ENCODE measurements at regions not wholly inside any gene's neighbourhood (a gene's known extent, or its start where the extent isn't known, plus 50 kb on each side); places are given as distances from the start of the nearest gene placed in this dataset.

- DNase-seq: peak; percentile 10
Measured at GRCh38 chr11:127677660-127678425, 677.3 kb upstream of the KIRREL3 start.

GRCh38 chr11:127675581-127675980 is 675.0 kb upstream of the KIRREL3 start:
- DNase-seq: no peak

DNA sequence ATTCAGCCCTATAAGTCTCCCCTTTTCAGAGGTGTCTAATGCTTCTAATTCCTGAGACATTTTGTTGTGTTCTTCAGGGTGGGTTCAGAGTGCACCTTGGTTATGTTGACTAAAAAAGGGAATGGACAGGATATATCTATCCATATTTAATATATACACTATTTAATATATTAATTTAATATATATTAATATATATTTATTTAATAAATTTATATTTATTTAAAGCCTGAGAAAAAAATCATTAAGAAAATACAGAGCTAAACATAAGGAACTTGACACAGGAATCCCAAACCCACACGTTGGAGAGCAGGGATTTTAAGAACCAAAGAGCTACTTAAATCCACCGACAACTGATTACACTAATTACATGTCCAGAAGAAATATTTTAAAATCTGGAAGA is 674.2 kb upstream of the KIRREL3 start:
- DNase-seq: no peak

GRCh38 chr11:127670374-127671119 is 670.0 kb upstream of the KIRREL3 start:
- DNase-seq: peak; percentile 98

DNA sequence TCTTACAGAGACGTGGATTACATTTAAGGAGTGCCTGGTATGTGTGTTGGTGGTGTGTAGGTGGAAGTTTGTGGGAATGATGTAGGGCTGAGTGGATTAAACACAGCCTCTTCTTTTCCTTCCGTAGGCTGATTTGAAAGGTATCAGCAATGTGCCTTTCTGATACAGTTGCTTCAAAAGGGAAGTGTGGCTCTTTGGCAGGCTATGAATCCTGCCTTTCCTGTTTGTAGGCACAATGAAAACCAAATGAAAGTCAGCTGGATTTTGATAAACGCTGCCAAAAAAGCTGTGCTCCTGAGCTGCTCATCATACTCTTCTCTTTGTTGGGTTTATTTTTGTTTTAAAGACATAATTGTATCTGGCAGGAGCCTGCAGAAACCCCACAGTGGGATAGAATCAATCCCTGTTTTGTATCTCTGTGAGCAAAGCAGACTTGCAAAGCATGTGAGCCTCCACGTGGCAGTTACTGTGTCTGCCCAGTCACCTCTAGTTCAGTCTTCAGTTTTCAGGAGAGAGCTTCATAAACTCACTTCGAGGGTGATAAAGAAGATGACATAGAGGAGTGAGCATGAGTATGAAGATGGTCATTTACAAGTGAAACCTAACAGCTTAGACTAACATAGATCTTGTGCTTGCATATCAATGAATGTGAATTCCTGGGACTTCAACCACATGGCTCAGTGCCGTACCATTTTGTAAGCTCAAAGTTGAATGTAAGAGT is 655.7 kb upstream of the KIRREL3 start:
- DNase-seq: peak; percentile 43

GRCh38 chr11:127653076-127653475 is 652.5 kb upstream of the KIRREL3 start:
- no peak for DNase-seq

DNA sequence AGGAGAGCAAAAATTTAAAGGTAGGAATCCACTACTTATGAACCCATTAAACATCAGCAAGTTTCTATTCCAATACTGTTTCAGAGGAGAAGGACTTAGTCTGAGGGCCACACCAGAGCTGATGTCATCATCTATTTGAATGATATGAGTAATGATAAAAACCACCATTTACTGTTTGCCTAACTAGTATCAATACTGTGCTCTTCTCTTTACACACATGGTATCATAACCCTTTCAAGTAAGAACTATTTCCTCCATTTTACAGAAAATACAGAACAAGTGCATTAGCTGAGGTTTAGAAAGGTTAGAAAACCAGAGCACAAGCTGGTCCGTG is 651.3 kb upstream of the KIRREL3 start:
- peak; percentile 4 for DNase-seq

DNA sequence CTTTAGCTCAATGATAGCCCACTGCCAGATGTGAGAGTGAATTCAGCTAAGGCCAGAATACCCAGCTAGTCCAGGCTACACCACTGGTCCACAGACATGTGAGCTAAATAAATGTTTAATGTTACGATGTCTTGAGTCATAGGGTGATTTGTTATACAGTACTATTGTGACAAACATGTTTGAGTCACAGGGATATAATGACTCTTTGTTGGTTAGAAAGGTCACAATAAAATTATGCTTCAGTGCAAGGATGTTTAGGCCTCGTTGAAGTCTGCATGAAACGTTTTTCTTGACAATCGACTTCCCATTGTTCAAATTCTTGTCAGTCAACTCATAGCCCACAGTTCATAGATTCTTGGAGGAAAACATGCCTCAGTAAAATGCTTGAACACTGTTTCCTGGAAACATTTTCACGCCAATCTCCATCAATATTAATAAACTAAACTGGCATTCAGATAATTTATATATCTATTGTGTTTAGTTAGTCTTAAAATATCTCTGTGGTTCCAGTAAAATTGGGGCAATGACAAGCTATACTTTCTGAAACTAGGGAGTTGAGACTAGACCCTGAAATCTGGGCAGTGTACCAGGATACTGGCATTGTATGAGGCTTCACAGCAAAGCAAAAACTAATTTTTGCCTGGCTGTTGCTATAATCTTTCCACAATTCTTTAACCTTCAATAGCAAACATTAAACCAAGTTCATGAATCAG is 650.8 kb upstream of the KIRREL3 start:
- DNase-seq: no peak

DNA sequence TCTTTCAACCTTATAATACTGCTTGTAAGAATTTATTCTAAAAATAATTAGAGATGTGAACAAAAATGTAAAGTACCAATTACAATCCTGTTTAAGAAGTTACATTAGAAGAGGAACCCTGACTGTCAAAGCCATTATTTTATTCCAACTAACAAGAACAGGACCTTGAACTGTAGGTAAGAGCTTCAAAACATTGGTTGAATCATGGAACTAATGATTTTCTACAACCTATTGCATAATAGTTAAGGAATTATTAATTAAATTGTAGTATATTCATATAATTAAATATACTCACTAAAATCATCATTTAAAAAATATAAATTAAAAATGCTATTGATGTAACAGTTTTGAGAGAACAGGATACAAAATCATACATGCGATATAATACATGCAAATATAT is 649.4 kb upstream of the KIRREL3 start:
- no peak for DNase-seq

DNA sequence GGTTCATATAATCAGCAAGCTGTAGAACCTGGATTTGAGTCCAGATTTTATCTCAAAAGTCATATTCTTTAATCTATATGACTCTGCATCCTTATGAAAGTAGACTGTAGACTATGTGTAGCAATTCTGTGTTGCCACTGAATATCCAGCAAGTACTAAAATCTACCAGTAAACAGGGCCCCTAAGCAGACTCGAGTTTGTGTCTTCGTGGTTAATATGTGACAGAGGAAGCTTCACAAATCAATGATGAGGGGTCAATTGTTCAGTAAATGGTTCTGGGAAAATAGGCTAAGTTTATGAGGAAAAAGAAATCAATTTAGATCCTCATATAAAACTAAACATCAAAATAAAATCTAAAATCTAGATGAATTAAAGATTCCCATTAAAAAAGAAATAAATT is 648.5 kb upstream of the KIRREL3 start:
- no peak for DNase-seq

DNA sequence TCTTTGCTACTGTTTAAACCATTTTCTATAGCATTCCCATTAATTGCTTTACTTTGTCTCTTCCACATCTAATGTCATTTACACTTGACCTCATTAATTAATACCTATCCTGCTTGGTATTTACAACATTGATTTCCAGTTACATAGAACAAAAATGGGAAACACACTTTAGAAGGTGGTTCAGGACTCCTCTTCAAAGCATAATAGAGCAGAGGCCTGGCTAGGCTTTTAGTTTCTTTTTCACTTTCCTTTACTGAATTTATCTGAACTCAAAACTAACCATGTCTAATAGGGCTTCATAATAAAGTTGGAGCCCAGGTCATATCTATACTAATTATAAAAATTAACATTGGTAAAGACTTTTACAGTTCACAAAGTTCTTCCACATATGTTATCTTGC is 648.0 kb upstream of the KIRREL3 start:
- DNase-seq: no peak

GRCh38 chr11:127644366-127644765 is 643.8 kb upstream of the KIRREL3 start:
- DNase-seq: no peak

DNA sequence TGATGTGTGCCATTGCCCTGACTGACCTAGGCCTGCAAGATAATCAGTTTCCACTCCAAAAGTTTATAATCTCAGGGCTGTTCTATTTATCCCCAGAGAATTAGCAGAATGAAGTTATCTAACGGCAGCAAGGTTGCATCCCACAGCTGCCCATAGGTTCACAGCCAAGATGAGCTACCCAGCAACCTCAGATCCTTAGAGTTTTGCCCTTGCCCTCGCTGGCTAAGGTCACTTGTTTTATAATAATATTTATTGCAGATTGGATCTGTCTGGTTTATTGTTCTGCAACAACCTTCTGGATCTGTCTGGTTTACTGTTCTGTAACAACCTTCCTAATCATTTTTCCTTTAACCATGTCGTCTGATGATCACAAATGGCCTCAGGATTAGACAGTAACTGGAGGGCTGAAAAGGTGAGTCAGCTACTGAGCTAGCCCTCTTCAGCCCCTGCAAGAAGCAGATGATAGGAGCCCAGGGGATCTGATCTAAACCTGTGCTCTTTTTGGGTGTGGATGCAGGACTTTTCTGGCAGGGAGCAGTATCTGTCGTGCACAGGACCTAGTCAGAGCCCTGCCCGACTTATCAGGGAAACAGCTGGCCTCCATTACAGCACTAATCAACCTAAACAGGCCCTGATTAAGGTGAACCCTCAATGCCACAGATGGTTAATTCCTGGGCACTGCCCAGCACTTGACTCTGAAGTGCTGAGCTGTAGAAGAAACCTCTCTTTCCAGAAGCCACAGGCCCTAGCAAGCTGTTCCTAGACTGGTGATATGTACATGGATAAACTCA is 642.9 kb upstream of the KIRREL3 start:
- no peak for DNase-seq

GRCh38 chr11:127640561-127641451 is 640.2 kb upstream of the KIRREL3 start:
- DNase-seq: no peak

- no peak for DNase-seq
Measured at GRCh38 chr11:127639916-127640315, 639.3 kb upstream of the KIRREL3 start.

DNA sequence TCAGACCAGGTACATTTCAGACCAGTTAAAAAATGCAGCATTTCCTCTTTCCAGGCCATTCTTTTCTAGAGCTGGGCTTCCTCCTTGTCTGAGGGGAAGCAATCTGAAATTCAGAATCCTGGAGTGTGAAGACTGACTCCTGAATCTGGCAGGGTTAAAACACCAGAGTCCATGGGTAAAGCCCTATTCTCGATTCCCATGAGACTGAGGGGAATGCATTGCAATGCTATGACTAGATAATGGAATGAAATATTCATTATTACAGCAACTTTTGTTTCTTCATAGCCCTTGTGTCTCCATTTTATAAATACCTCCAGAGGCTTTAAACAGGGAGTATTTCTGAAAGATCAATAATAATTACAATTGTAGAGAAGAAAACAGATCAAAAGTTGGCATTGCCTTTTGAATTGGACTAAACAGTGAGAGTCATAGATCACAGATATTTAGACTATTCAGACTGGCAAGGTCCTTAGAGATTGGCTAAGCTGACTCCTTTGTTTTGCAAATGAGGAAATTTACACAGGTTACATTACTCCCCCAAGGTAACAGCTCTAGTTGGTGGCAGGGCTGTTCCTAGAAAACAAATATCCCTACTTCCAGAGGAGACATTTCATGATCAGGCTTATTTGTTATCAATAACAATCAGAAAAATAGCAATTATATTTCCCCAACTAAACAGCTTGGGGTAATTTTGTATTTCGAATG is 632.6 kb upstream of the KIRREL3 start:
- peak; percentile 39 for DNase-seq

GRCh38 chr11:127632546-127632945 is 632.0 kb upstream of the KIRREL3 start:
- DNase-seq: peak; percentile 47

DNA sequence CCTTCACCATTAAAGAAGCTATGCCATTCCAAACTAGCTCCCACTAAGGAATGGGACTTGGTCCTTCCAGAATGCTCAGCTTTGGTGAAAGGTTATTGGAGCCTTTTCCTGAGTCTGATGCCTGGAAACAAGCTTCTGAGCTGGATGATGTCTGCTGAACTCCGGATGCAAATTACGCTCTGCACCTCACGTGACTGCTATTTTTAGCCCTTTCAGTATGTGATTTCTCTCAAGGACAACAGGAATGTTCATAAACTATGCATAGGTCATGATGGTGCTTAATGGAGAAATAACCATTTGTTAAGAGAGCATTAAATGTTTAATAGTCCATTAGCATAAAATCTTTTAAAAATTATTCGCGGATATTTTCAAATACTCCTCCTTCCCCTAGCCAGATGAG is 631.4 kb upstream of the KIRREL3 start:
- DNase-seq: peak; percentile 14

- DNase-seq: no peak
Measured at GRCh38 chr11:127629200-127629599, 628.6 kb upstream of the KIRREL3 start.

DNA sequence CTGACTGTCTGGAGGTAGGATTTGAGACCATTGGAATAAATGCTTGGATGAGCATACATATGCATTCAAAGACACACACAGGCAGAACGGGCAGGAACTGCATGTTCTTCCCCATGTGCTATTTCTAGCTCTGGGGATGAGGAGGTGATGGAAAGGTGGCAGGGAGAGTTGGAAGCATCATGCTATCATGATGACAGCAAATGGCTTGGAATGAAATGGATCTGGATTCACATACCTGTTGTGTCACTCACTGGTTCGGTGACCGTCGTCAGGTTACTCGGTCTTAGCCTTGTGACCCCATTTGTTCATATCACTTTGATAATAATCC is 627.9 kb upstream of the KIRREL3 start:
- DNase-seq: no peak

Measured in NCI-H146 (cell line).